ENCODE measurements at regions not wholly inside any gene's neighbourhood (a gene's known extent, or its start where the extent isn't known, plus 50 kb on each side); places are given as distances from the start of the nearest gene placed in this dataset.

GRCh38 chrX:9286234-9286633, 178.6 kb upstream of the TBL1X start (continued):
- TF ChIP-seq TSHZ2 (CRISPR knock-in tag; IDR thresholded peaks at IDR 0.05), result no peak
- TF ChIP-seq CREB5 (CRISPR knock-in tag; IDR thresholded peaks at IDR 0.05; ENCODE audit: low read depth), result no peak
- TF ChIP-seq ZNF565 (CRISPR knock-in tag; conservative IDR thresholded peaks at IDR 0.05; ENCODE audit: low read depth), result no peak

- TF ChIP-seq SNAI2 (CRISPR knock-in tag; IDR thresholded peaks at IDR 0.05) (no peak), ARNTL (CRISPR knock-in tag; IDR thresholded peaks at IDR 0.05; ENCODE audit: borderline replicate concordance, low read depth) (no peak), PPARA (CRISPR knock-in tag; IDR thresholded peaks at IDR 0.05; ENCODE audit: borderline replicate concordance) (no peak), TOX (CRISPR knock-in tag; IDR thresholded peaks at IDR 0.05; ENCODE audit: borderline replicate concordance) (no peak), ZNF70 (CRISPR knock-in tag; IDR thresholded peaks at IDR 0.05) (no peak), OSR1 (CRISPR knock-in tag; IDR thresholded peaks at IDR 0.05) (no peak), BACH2 (CRISPR knock-in tag; IDR thresholded peaks at IDR 0.05; ENCODE audit: borderline replicate concordance) (no peak), ZFP3 (CRISPR knock-in tag; IDR thresholded peaks at IDR 0.05) (no peak), ZC3H10 (CRISPR knock-in tag; IDR thresholded peaks at IDR 0.05) (no peak), CREB5 (CRISPR knock-in tag; IDR thresholded peaks at IDR 0.05; ENCODE audit: low read depth) (no peak), ISL1 (CRISPR knock-in tag; IDR thresholded peaks at IDR 0.05) (no peak), ZNF8 (CRISPR knock-in tag; IDR thresholded peaks at IDR 0.05) (no peak), CSDC2 (CRISPR knock-in tag; IDR thresholded peaks at IDR 0.05) (no peak), GLIS3 (CRISPR knock-in tag; IDR thresholded peaks at IDR 0.05) (no peak), ZNF565 (CRISPR knock-in tag; conservative IDR thresholded peaks at IDR 0.05; ENCODE audit: low read depth) (no peak), TSHZ2 (CRISPR knock-in tag; IDR thresholded peaks at IDR 0.05) (no peak), TCF4 (CRISPR knock-in tag; IDR thresholded peaks at IDR 0.05; ENCODE audit: borderline replicate concordance) (no peak), RARB (CRISPR knock-in tag; IDR thresholded peaks at IDR 0.05) (no peak), ESRRG (CRISPR knock-in tag; IDR thresholded peaks at IDR 0.05) (no peak), CSRNP3 (CRISPR knock-in tag; IDR thresholded peaks at IDR 0.05) (no peak)
- ATAC-seq, result no peak
These were observed 173.2 kb upstream of the TBL1X start for GRCh38 chrX:9291629-9292028.

- no peak for TF ChIP-seq TOX (CRISPR knock-in tag; IDR thresholded peaks at IDR 0.05; ENCODE audit: borderline replicate concordance)
- TF ChIP-seq TSHZ2 (CRISPR knock-in tag; IDR thresholded peaks at IDR 0.05), result no peak
- no peak for TF ChIP-seq ARNTL (CRISPR knock-in tag; IDR thresholded peaks at IDR 0.05; ENCODE audit: borderline replicate concordance, low read depth)
- TF ChIP-seq ISL1 (CRISPR knock-in tag; IDR thresholded peaks at IDR 0.05), result no peak
- TF ChIP-seq ZFP30 (CRISPR knock-in tag; IDR thresholded peaks at IDR 0.05), result no peak
- no peak for TF ChIP-seq RARB (CRISPR knock-in tag; IDR thresholded peaks at IDR 0.05)
- no peak for TF ChIP-seq ZNF8 (CRISPR knock-in tag; IDR thresholded peaks at IDR 0.05)
- no peak for TF ChIP-seq GLIS3 (CRISPR knock-in tag; IDR thresholded peaks at IDR 0.05)
- no peak for TF ChIP-seq OSR1 (CRISPR knock-in tag; IDR thresholded peaks at IDR 0.05)
- no peak for TF ChIP-seq PPARA (CRISPR knock-in tag; IDR thresholded peaks at IDR 0.05; ENCODE audit: borderline replicate concordance)
- TF ChIP-seq POU6F1 (CRISPR knock-in tag; IDR thresholded peaks at IDR 0.05; ENCODE audit: borderline replicate concordance, low read depth), result no peak
- no peak for TF ChIP-seq ZNF70 (CRISPR knock-in tag; IDR thresholded peaks at IDR 0.05)
- no peak for TF ChIP-seq ZFP3 (CRISPR knock-in tag; IDR thresholded peaks at IDR 0.05)
- no peak for TF ChIP-seq SNAI2 (CRISPR knock-in tag; IDR thresholded peaks at IDR 0.05)
- ATAC-seq, result no peak
These were observed 171.8 kb upstream of the TBL1X start for GRCh38 chrX:9293051-9293496.
